K562 (cell line): ENCODE measurements at regions not wholly inside any gene's neighbourhood (a gene's known extent, or its start where the extent isn't known, plus 50 kb on each side); places are given as distances from the start of the nearest gene placed in this dataset.

ENCODE experiments used
- ATAC-seq: fragments of 200-7000 bp; cut with Tn5 transposase; 3 replicates; pipeline ENCODE4 v1.9.1; 2020; ENCODE audit warnings: moderate library complexity
- BruUV-seq: library from RNA; stranded (reverse); fragments of 400-500 nt; replicated peaks from 2 replicates; lab custom pipeline; 2021; lab: Mats Ljungman, UMichigan
- CTCF ChIA-PET: fragments of 300-600 bp; formaldehyde crosslinking; extraction: SDS; loops from one replicate; lab custom pipeline; 2021; ENCODE audit warnings: low intra/inter-chr PET ratio; lab: Yijun Ruan, JAX
- POLR2A ChIA-PET: fragments of 300-600, 350-650 bp; sonication (Branson Sonifier 250); formaldehyde crosslinking; extraction: SDS; loops from one replicate; lab custom pipeline; 2021; ENCODE audit warnings: antibody characterized with exemption, inconsistent platforms; lab: Yijun Ruan, JAX
- DNase-seq, 4 experiments: peaks; one replicate each; pipeline versions ENCODE4 v3.0.0 to v3.0.0-alpha.2; 2011 to 2018; ENCODE audit warnings: low spot score in 3 of 4, mixed read lengths in 3 of 4; ENCODE audit errors: extremely low read depth in 1 of 4
- FAIRE-seq: peaks from 2 replicates; lab custom pipeline; 2011; peaks lifted over from hg19 to GRCh38; lab: Jason Lieb, UNC
- H2AFZ ChIP-seq: 2 replicates; pipeline ENCODE4 v1.6.0; 2011; ENCODE audit warnings: low read depth, low read length, control low read depth, inconsistent platforms
- H3K27ac ChIP-seq: fragments of 200-600 bp; 3 replicates; pipeline ENCODE4 v1.8.0; 2011; ENCODE audit warnings: low read depth, mild to moderate bottlenecking, control low read depth, inconsistent platforms, low read length, moderate library complexity, mixed read lengths; ENCODE audit errors: extremely low read depth
- H3K27me3 ChIP-seq, 2 experiments: fragments of 300-600 bp in 1 of 2; 2 replicates in 1 of 2; 3 replicates in 1 of 2; pipeline versions ENCODE4 v1.6.0 to v1.8.0; 2011; ENCODE audit warnings: inconsistent platforms in 2 of 2, low read length in 2 of 2, mild to moderate bottlenecking in 1 of 2, mixed read lengths in 1 of 2, moderate library complexity in 1 of 2; ENCODE audit not compliant: control insufficient read depth in 2 of 2, insufficient read depth in 2 of 2
- H3K36me3 ChIP-seq: fragments of 300-600 bp; 3 replicates; pipeline ENCODE4 v1.8.0; 2011; ENCODE audit warnings: mild to moderate bottlenecking, low read length, inconsistent platforms; ENCODE audit not compliant: control insufficient read depth, insufficient read depth
- H3K4me1 ChIP-seq, 2 experiments: fragments of 200-600 bp in 1 of 2; replicated peaks in 1 of 2; 2 replicates in 1 of 2; 3 replicates in 1 of 2; pipeline versions ENCODE4 v1.5.1 to v1.8.0; 2011; ENCODE audit warnings: inconsistent platforms in 2 of 2, low read length in 2 of 2, mild to moderate bottlenecking in 1 of 2, mixed read lengths in 1 of 2, moderate library complexity in 1 of 2; ENCODE audit not compliant: control insufficient read depth in 2 of 2, insufficient read depth in 2 of 2
- H3K4me2 ChIP-seq: 2 replicates; pipeline ENCODE4 v1.6.1; 2011; ENCODE audit warnings: low read length, control low read depth, inconsistent platforms, mixed read lengths; ENCODE audit not compliant: insufficient read depth
- H3K4me3 ChIP-seq: fragments of 200-600 bp; sonication (generic), shearing (Covaris generic); 2 replicates; pipeline ENCODE4 v1.5.1; 2016; ENCODE audit warnings: control low read depth, inconsistent platforms
- H3K79me2 ChIP-seq: fragments of 200-600 bp; 3 replicates; pipeline ENCODE4 v1.8.0; 2011; ENCODE audit warnings: low read length, inconsistent platforms; ENCODE audit not compliant: control insufficient read depth, insufficient read depth
- H3K9ac ChIP-seq, 2 experiments: 2 replicates each; pipeline versions ENCODE4 v1.6.0 to v1.6.1; 2011; ENCODE audit warnings: low read depth in 2 of 2, low read length in 2 of 2, control low read depth in 1 of 2, inconsistent platforms in 1 of 2, mild to moderate bottlenecking in 1 of 2, mixed read lengths in 1 of 2; ENCODE audit not compliant: insufficient read depth in 1 of 2
- H3K9me1 ChIP-seq: one replicate; pipeline ENCODE4 v1.6.0; 2011; ENCODE audit warnings: inconsistent platforms, mild to moderate bottlenecking, low read length, moderate library complexity; ENCODE audit not compliant: control insufficient read depth, insufficient read depth
- H3K9me3 ChIP-seq: replicated peaks from 2 replicates; pipeline ENCODE4 v1.5.1; 2011; ENCODE audit warnings: low read depth, low read length, inconsistent platforms; ENCODE audit not compliant: control insufficient read depth, insufficient read depth
- H4K20me1 ChIP-seq: replicated peaks from 2 replicates; pipeline ENCODE4 v1.6.1; 2011; ENCODE audit warnings: low read length, inconsistent platforms, mixed read lengths; ENCODE audit not compliant: control insufficient read depth, insufficient read depth
- CTCFL ChIP-seq: IDR thresholded peaks from 2 replicates; pipeline ENCODE4 v1.6.1; 2011; ENCODE audit warnings: borderline replicate concordance, low read depth, mild to moderate bottlenecking, moderate library complexity, low read length; ENCODE audit not compliant: insufficient read depth, poor library complexity, severe bottlenecking
- ESRRB ChIP-seq: fragments of 250-450 bp; sonication (Bioruptor Pico); IDR thresholded peaks from 2 replicates; pipeline ENCODE4 v1.5.0; 2020; ENCODE audit warnings: mild to moderate bottlenecking, moderate library complexity, borderline replicate concordance
- EZH2 ChIP-seq: IDR thresholded peaks from 2 replicates; pipeline ENCODE4 v1.6.1; 2012; ENCODE audit warnings: low read depth, mild to moderate bottlenecking, inconsistent platforms, low read length, borderline replicate concordance
- FOXA3 ChIP-seq, 2 experiments: fragments of 450-650 bp in 1 of 2; sonication (generic) in 1 of 2; formaldehyde crosslinking; IDR thresholded peaks in 1 of 2; conservative IDR thresholded peaks in 1 of 2; 2 replicates each; pipeline versions ENCODE4 v1.4.0 to v1.8.0; 2020 to 2022; ENCODE audit warnings: mild to moderate bottlenecking in 2 of 2, missing genetic modification reagents in 1 of 2
- HDGF ChIP-seq: fragments of 450-650 bp; IDR thresholded peaks from 2 replicates; pipeline ENCODE4 v1.6.1; 2016
- HMGN3 ChIP-seq: IDR thresholded peaks from 2 replicates; pipeline ENCODE4 v1.6.1; 2011; ENCODE audit warnings: borderline replicate concordance, low read depth, mild to moderate bottlenecking, mixed read lengths, low read length; ENCODE audit not compliant: insufficient read length; ENCODE audit errors: extremely low read depth
- KAT8 ChIP-seq: fragments of 450-650 bp; IDR thresholded peaks from 2 replicates; pipeline ENCODE4 v1.6.1; 2016; ENCODE audit warnings: low read depth, mild to moderate bottlenecking
- OTX1 ChIP-seq: fragments of 450-650 bp; formaldehyde crosslinking; IDR thresholded peaks from 2 replicates; pipeline ENCODE4 v1.4.0; 2022; ENCODE audit warnings: mild to moderate bottlenecking
- PHB ChIP-seq: fragments of 250-450 bp; sonication (Bioruptor Pico); IDR thresholded peaks from 2 replicates; pipeline ENCODE4 v1.5.0; 2021
- SMARCC2 ChIP-seq: fragments of 450-650 bp; IDR thresholded peaks from 2 replicates; pipeline ENCODE4 v1.6.1; 2017; ENCODE audit warnings: antibody characterized with exemption, moderate library complexity, mild to moderate bottlenecking, low read depth
- TOE1 ChIP-seq, 2 experiments: fragments of 450-650 bp in 1 of 2; sonication (generic) in 1 of 2; formaldehyde crosslinking in 1 of 2; IDR thresholded peaks; 2 replicates each; pipeline versions ENCODE4 v1.7.1 to v1.8.0; 2016 to 2022; ENCODE audit warnings: borderline replicate concordance in 2 of 2, mild to moderate bottlenecking in 2 of 2, antibody characterized with exemption in 1 of 2, inconsistent platforms in 1 of 2, low read depth in 1 of 2, missing genetic modification reagents in 1 of 2, moderate library complexity in 1 of 2
- YY1 ChIP-seq, 3 experiments: IDR thresholded peaks; 2 replicates each; pipeline ENCODE4 v1.6.1; 2011; ENCODE audit warnings: low read length in 2 of 3, mild to moderate bottlenecking in 2 of 3, moderate library complexity in 2 of 3, borderline replicate concordance in 1 of 3, control low read depth in 1 of 3, low read depth in 1 of 3; ENCODE audit not compliant: insufficient read depth in 3 of 3, insufficient replicate concordance in 2 of 3, control insufficient read depth in 1 of 3, insufficient read length in 1 of 3; ENCODE audit errors: extremely low read depth in 1 of 3
- ZBTB26 ChIP-seq: fragments of 450-650 bp; formaldehyde crosslinking; IDR thresholded peaks from 2 replicates; pipeline ENCODE4 v1.4.0; 2022; ENCODE audit warnings: missing genetic modification characterization
- ZBTB49 ChIP-seq: sonication (generic); formaldehyde crosslinking; IDR thresholded peaks from 2 replicates; pipeline ENCODE4 v1.8.0; 2022; ENCODE audit warnings: missing genetic modification reagents, mild to moderate bottlenecking, borderline replicate concordance
- ZC3H4 ChIP-seq: sonication (generic); formaldehyde crosslinking; IDR thresholded peaks from 2 replicates; pipeline ENCODE4 v1.9.0; 2021; ENCODE audit warnings: missing genetic modification reagents, borderline replicate concordance
- ZNF197 ChIP-seq: fragments of 200-800 bp; sonication (Bioruptor generic); IDR thresholded peaks from 2 replicates; pipeline ENCODE4 v1.6.1; 2016; ENCODE audit warnings: low read depth, missing genetic modification characterization, missing compliant biosample characterization
- WGBS: fragments of 100-300 bp; shearing (Covaris generic); methylation state at CpG from one replicate; pipeline ENCODE4 v1.1.6; 2016; ENCODE audit warnings: low coverage, mixed read lengths; ENCODE audit not compliant: insufficient coverage; ENCODE audit errors: missing lambda C conversion rate; 5-methylcytosine and 5-hydroxymethylcytosine counted together
- in situ Hi-C: fragments of 300-500 bp; cut with MboI; formaldehyde crosslinking; loops from 4 replicates; pipeline ENCODE4 v1.15.0; 2018; ENCODE audit warnings: inconsistent platforms, mixed read lengths
- intact Hi-C: fragments of 100-400 bp; cut with micrococcal nuclease; formaldehyde crosslinking; loops from 2 replicates; pipeline ENCODE4 v1.14.2; 2022

- DNase-seq (no peak), ATAC-seq (no peak), FAIRE-seq (no peak)
- in situ Hi-C loops (no loop called here), intact Hi-C loops (no loop called here)
- no peaks in the 10 kb centered on the region for H4K20me1 ChIP-seq
- BruUV-seq, result no TSS peak
- no peak overlapping the region for H2AFZ ChIP-seq
- ChIA-PET POLR2A (no interaction called here), CTCF (no interaction called here)
- 2% methylated on average over 10 of the region's 10 CpGs for WGBS
- H3K79me2 ChIP-seq, result no peaks in the 10 kb centered on the region
- no peaks in the 10 kb centered on the region; the same call in none of the 2 replicates for H3K9me3 ChIP-seq
- H3K4me1 ChIP-seq, result no peaks in the 10 kb centered on the region
- no peak overlapping the region for H3K4me2 ChIP-seq
- no peak overlapping the region for H3K9ac ChIP-seq
- no peak overlapping the region for H3K27ac ChIP-seq
- no peak overlapping the region for H3K4me3 ChIP-seq
- H3K36me3 ChIP-seq, result no peaks in the 10 kb centered on the region
- no peaks in the 10 kb centered on the region for H3K27me3 ChIP-seq
- no peaks in the 10 kb centered on the region for H3K9me1 ChIP-seq
- no peak for TF ChIP-seq YY1 (IDR thresholded peaks at IDR 0.05; ENCODE audit: borderline replicate concordance in 1 of 3, control insufficient read depth in 1 of 3, extremely low read depth in 1 of 3, insufficient read depth in 3 of 3, insufficient read length in 1 of 3, insufficient replicate concordance in 2 of 3, low read depth in 1 of 3, low read length in 2 of 3)
- TF ChIP-seq ZC3H4, result no peak
- no peak for TF ChIP-seq CTCFL
- TF ChIP-seq ZBTB26, result no peak
- no peak for TF ChIP-seq HMGN3
- no peak for TF ChIP-seq ESRRB (CRISPR knock-in tag)
- no peak for TF ChIP-seq ZBTB49
- TF ChIP-seq PHB (CRISPR knock-in tag), result no peak
- TF ChIP-seq KAT8, result no peak
- no peak for TF ChIP-seq SMARCC2
- TF ChIP-seq ZNF197 (CRISPR knock-in tag), result no peak
- TF ChIP-seq HDGF, result no peak
- TF ChIP-seq FOXA3 (CRISPR knock-in tag; conservative IDR thresholded peaks at IDR 0.05 in 1 of 2, IDR thresholded peaks at IDR 0.05 in 1 of 2), result no peak
- TF ChIP-seq EZH2, result no peak
- TF ChIP-seq TOE1 (IDR thresholded peaks at IDR 0.05; ENCODE audit: borderline replicate concordance), result no peak
- TF ChIP-seq TOE1 (CRISPR knock-in tag; IDR thresholded peaks at IDR 0.05; ENCODE audit: borderline replicate concordance, low read depth), result no peak
- TF ChIP-seq OTX1 (CRISPR knock-in tag), result no peak
These were observed 315.2 kb upstream of the CDH6 start for GRCh38 chr5:30878296-30878695.
